ENCODE measurements at regions not wholly inside any gene's neighbourhood (a gene's known extent, or its start where the extent isn't known, plus 50 kb on each side); places are given as distances from the start of the nearest gene placed in this dataset.

GRCh38 chr1:166721145-166721544 is 118.1 kb upstream of the POGK start (continued):
- TF ChIP-seq ZBTB33 (IDR thresholded peaks at IDR 0.05; ENCODE audit: extremely low read depth, insufficient replicate concordance, low read length): no peak
- TF ChIP-seq FOSL1 (IDR thresholded peaks at IDR 0.05; ENCODE audit: low read depth): no peak
- no peak for TF ChIP-seq ELF1 (IDR thresholded peaks at IDR 0.05; ENCODE audit: borderline replicate concordance, low read depth)
- no peak for TF ChIP-seq SP1 (IDR thresholded peaks at IDR 0.05; ENCODE audit: low read depth)
- TF ChIP-seq ZFX (IDR thresholded peaks at IDR 0.05): no peak
- TF ChIP-seq SRF (IDR thresholded peaks at IDR 0.05; ENCODE audit: low read depth): no peak
- TF ChIP-seq MAX (IDR thresholded peaks at IDR 0.05): no peak
- no peak for TF ChIP-seq YY1 (IDR thresholded peaks at IDR 0.05; ENCODE audit: extremely low read depth, insufficient replicate concordance, low read depth, low read length)
- TF ChIP-seq RAD21 (IDR thresholded peaks at IDR 0.05; ENCODE audit: low read depth): no peak
- no peak for TF ChIP-seq EZH2phosphoT487 (IDR thresholded peaks at IDR 0.05; ENCODE audit: borderline replicate concordance)
- no peak; the same call in 1 of the 2 replicates for TF ChIP-seq CBX3 (IDR thresholded peaks at IDR 0.05; ENCODE audit: low read depth)
- TF ChIP-seq SIN3A (IDR thresholded peaks at IDR 0.05; ENCODE audit: low read depth): no peak
- TF ChIP-seq ZNF274 (IDR thresholded peaks at IDR 0.05; ENCODE audit: low read depth, low read length): no peak

GRCh38 chr1:166730299-166730888 is 108.9 kb upstream of the POGK start:
- Histone ChIP-seq H3K27me3 (ENCODE audit: insufficient read depth, low read length) (no peaks in the 10 kb centered on the region), H3K9ac (ENCODE audit: low read length) (no peak overlapping the region), H3K4me2 (ENCODE audit: low read length) (no peak overlapping the region), H3K4me3 (replicated peaks in 1 of 2; ENCODE audit: low read depth in 1 of 2, low read length in 2 of 2) (no peak overlapping the region), H3K79me2 (ENCODE audit: insufficient read depth, low read length) (no peaks in the 10 kb centered on the region), H4K20me1 (ENCODE audit: insufficient read depth) (no peaks in the 10 kb centered on the region), H3K4me1 (ENCODE audit: control insufficient read depth in 1 of 2, insufficient read depth in 2 of 2, low read length in 2 of 2) (no peaks in the 10 kb centered on the region), H3K36me3 (ENCODE audit: control insufficient read depth in 1 of 2, insufficient read depth in 2 of 2, low read length in 2 of 2) (no peaks in the 10 kb centered on the region), H3K27ac (ENCODE audit: low read depth, low read length) (no peak overlapping the region), H3K9me3 (ENCODE audit: control insufficient read depth in 1 of 2, insufficient read depth in 1 of 2, low read depth in 1 of 2, low read length in 2 of 2) (no peaks in the 10 kb centered on the region), H2AFZ (ENCODE audit: low read depth, low read length, poor library complexity, severe bottlenecking) (no peak overlapping the region), H3K9me2 (ENCODE audit: insufficient read depth) (no peaks in the 10 kb centered on the region)
- TF ChIP-seq CTCF (IDR thresholded peaks at IDR 0.05 in 2 of 3, conservative IDR thresholded peaks at IDR 0.05 in 1 of 3; ENCODE audit: borderline replicate concordance in 1 of 3, insufficient read depth in 1 of 3, low read depth in 2 of 3, low read length in 2 of 3): peak in 2 of 3 experiments; percentile 33 to 36; a peak in 4 of 6 replicates
- no peak for TF ChIP-seq JUND (IDR thresholded peaks at IDR 0.05)
- TF ChIP-seq RAD21 (IDR thresholded peaks at IDR 0.05; ENCODE audit: low read depth): peak; percentile 43
- no peak for TF ChIP-seq POLR2A (IDR thresholded peaks at IDR 0.05; ENCODE audit: borderline replicate concordance, extremely low read depth, insufficient read depth, insufficient read length)
- no peak for TF ChIP-seq POLR2AphosphoS5 (IDR thresholded peaks at IDR 0.05; ENCODE audit: low read depth, low read length)
- TF ChIP-seq ELF1 (IDR thresholded peaks at IDR 0.05; ENCODE audit: borderline replicate concordance, low read depth): no peak
- no peak for TF ChIP-seq CBX3 (IDR thresholded peaks at IDR 0.05; ENCODE audit: low read depth)
- no peak for TF ChIP-seq ZFX (IDR thresholded peaks at IDR 0.05)
- no peak for TF ChIP-seq ATF3 (IDR thresholded peaks at IDR 0.05)
- TF ChIP-seq CEBPB (IDR thresholded peaks at IDR 0.05; ENCODE audit: low read depth): no peak
- BruUV-seq (replicated peaks): no TSS peak
- ChIA-PET CTCF (interaction anchor here (0.6 to 1.6 kb wide), 6 partner anchors 25 to 251 kb away, joined by 3 to 8 read pairs (median 4); no protein-coding TSS in a partner anchor), POLR2A (interaction anchor here (0.7 kb wide), 1 partner anchor 806 kb away, joined by 3 read pairs; no protein-coding TSS in a partner anchor), RAD21 (ENCODE audit: low non-redundant PET in 1 of 2, low total read pairs in 2 of 2, uncharacterized antibody in 2 of 2, unreplicated experiment in 2 of 2) (interaction anchor here in 1 of 2 experiments (1.0 kb wide), 1 partner anchor 187 kb away, joined by 3 read pairs; no protein-coding TSS in a partner anchor)
- DNase-seq (ENCODE audit: low read depth, low spot score) (peak; percentile 24), ATAC-seq (peak; percentile 95)
- intact Hi-C loops (cut with micrococcal nuclease): no loop called here
